Fibroblast of lung (primary cell): ENCODE measurements at regions not wholly inside any gene's neighbourhood (a gene's known extent, or its start where the extent isn't known, plus 50 kb on each side); places are given as distances from the start of the nearest gene placed in this dataset.

Experiments
- EZH2 ChIP-seq: IDR thresholded peaks from 2 replicates; pipeline ENCODE4 v1.5.1; 2012; ENCODE audit warnings: low read length, control low read depth, mild to moderate bottlenecking; ENCODE audit errors: missing control alignments
- TF ChIP-seq, protein P1 (sequence below), 2 donors: IDR thresholded peaks in 1 of 2; conservative IDR thresholded peaks in 1 of 2; 1 replicate in 1 of 2; 2 replicates in 1 of 2; pipeline ENCODE4 v1.5.1; 2011 to 2012; ENCODE audit warnings: low read length in 2 of 2, control low read depth in 1 of 2, inconsistent platforms in 1 of 2, low read depth in 1 of 2, mild to moderate bottlenecking in 1 of 2

DNA sequence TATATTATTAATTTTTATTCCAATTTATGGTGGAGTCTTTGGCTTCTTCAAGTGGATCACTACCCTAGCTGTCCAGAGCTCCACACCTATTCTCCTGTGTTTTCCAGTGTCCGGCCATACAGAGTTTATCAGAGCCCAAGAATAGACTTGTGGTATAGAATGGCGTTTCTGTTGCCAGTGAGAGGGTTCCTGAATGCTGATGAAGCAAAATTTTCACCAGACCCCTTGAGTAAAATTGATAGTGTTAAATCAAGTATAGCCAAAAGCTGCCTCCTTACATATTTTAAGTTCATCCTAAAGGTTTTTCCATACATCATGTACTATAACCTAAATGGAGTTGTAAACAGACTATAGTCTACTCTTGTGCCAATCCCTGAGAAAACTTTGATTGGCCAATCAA, 171.5 kb upstream of the CHL1 start:
- no peak for TF ChIP-seq EZH2
- TF ChIP-seq, protein P1, sequence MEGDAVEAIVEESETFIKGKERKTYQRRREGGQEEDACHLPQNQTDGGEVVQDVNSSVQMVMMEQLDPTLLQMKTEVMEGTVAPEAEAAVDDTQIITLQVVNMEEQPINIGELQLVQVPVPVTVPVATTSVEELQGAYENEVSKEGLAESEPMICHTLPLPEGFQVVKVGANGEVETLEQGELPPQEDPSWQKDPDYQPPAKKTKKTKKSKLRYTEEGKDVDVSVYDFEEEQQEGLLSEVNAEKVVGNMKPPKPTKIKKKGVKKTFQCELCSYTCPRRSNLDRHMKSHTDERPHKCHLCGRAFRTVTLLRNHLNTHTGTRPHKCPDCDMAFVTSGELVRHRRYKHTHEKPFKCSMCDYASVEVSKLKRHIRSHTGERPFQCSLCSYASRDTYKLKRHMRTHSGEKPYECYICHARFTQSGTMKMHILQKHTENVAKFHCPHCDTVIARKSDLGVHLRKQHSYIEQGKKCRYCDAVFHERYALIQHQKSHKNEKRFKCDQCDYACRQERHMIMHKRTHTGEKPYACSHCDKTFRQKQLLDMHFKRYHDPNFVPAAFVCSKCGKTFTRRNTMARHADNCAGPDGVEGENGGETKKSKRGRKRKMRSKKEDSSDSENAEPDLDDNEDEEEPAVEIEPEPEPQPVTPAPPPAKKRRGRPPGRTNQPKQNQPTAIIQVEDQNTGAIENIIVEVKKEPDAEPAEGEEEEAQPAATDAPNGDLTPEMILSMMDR (conservative IDR thresholded peaks at IDR 0.05 in 1 of 2, IDR thresholded peaks at IDR 0.05 in 1 of 2; ENCODE audit: low read depth in 1 of 2, low read length in 2 of 2), result no peak
